Testis (tissue), 2 donors: ENCODE measurements at regions not wholly inside any gene's neighbourhood (a gene's known extent, or its start where the extent isn't known, plus 50 kb on each side); places are given as distances from the start of the nearest gene placed in this dataset.
A peak's percentile ranks its signal among the peaks of the same experiment; 100 is the strongest.

Source experiments
- DNase-seq: peaks from one replicate; pipeline ENCODE4 v3.0.0-alpha.2; 2019
- H3K27ac ChIP-seq, 2 donors: fragments of 200-600 bp; sonication (generic); one replicate each; pipeline ENCODE4 v1.5.1; 2019
- H3K27me3 ChIP-seq: fragments of 200-600 bp; sonication (generic); one replicate; pipeline ENCODE4 v1.5.1; 2019
- H3K36me3 ChIP-seq: fragments of 200-600 bp; sonication (generic); one replicate; pipeline ENCODE4 v1.5.1; 2017; ENCODE audit warnings: low read depth; ENCODE audit errors: missing control alignments
- H3K4me1 ChIP-seq: fragments of 200-600 bp; sonication (generic); one replicate; pipeline ENCODE4 v1.5.1; 2019
- H3K4me3 ChIP-seq, 2 donors: fragments of 200-600 bp; sonication (generic); one replicate each; pipeline ENCODE4 v1.5.1; 2017 to 2019
- H3K9me3 ChIP-seq: fragments of 200-600 bp; sonication (generic); one replicate; pipeline ENCODE4 v1.5.1; 2017
- POLR2A ChIP-seq: fragments of 450-650 bp; IDR thresholded peaks from one replicate; pipeline ENCODE4 v1.6.1; 2017; ENCODE audit warnings: antibody characterized with exemption, mild to moderate bottlenecking, moderate library complexity
- WGBS, 2 donors: methylation state at CpG; one replicate each; pipeline ENCODE4 v1.1.5; 2018; 5-methylcytosine and 5-hydroxymethylcytosine counted together
- intact Hi-C: fragments of 100-400 bp; cut with DNase I; formaldehyde crosslinking; loops from one replicate; pipeline ENCODE4 v1.15.1; 2023; ENCODE audit warnings: low total_unique reads
- TF ChIP-seq, protein P1 (sequence below), 3 experiments: fragments of 450-650 bp in 2 of 3; fragments of 200-600 bp in 1 of 3; sonication (generic) in 1 of 3; IDR thresholded peaks; one replicate each; pipeline ENCODE4 v1.5.1; 2016 to 2019; ENCODE audit warnings: antibody characterized with exemption in 3 of 3, mild to moderate bottlenecking in 2 of 3, moderate library complexity in 1 of 3

DNA sequence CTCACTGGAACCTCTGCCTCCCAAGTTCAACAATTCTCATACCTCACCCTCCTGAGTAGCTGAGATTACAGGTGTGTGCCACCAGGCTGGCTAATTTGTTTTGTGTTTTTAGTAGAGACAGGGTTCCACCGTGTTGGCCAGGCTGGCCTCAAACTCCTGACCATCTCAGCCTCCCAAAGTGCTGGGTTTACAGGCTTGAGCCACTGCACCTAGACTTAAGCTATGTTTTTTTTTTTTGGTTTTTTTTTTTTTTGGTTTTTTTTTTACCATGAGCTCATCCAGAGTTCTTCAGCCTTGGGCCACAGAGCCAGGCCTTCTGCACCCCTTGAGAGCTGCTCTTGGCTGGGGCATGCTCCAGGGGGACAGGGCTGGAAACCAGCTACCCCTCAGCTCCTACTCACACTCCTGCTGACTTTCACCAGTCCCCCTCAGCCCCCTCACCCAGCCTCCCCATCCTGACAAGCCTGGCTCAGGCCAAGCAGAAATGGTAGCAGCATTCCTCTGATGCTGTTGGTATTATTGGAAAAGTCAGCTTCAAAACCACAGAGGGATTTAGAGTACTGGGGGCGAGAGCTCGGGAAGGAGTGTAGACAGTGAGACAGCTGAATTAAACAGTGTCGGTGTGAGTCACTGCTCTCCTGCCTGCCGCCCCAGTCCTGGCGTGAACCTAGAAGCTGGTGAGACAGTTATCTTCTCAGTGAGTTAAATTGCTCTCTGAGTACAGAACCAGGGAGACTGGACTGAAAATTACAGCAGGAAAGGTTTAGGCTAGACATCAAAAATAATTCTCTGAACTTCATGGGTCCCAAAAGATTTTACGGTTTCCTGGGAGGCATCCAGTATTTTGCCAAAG is 63.7 kb downstream of the NAV1 start:
- intact Hi-C loops = no loop called here
- Histone ChIP-seq H3K9me3 (no peaks in the 10 kb centered on the region), H3K27me3 (no peaks in the 10 kb centered on the region), H3K36me3 (no peaks in the 10 kb centered on the region), H3K4me3 (no peak overlapping the region), H3K27ac (no peak overlapping the region), H3K4me1 (peaks cover 36% of the 10 kb centered on the region)
- TF ChIP-seq, protein P1, sequence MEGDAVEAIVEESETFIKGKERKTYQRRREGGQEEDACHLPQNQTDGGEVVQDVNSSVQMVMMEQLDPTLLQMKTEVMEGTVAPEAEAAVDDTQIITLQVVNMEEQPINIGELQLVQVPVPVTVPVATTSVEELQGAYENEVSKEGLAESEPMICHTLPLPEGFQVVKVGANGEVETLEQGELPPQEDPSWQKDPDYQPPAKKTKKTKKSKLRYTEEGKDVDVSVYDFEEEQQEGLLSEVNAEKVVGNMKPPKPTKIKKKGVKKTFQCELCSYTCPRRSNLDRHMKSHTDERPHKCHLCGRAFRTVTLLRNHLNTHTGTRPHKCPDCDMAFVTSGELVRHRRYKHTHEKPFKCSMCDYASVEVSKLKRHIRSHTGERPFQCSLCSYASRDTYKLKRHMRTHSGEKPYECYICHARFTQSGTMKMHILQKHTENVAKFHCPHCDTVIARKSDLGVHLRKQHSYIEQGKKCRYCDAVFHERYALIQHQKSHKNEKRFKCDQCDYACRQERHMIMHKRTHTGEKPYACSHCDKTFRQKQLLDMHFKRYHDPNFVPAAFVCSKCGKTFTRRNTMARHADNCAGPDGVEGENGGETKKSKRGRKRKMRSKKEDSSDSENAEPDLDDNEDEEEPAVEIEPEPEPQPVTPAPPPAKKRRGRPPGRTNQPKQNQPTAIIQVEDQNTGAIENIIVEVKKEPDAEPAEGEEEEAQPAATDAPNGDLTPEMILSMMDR (IDR thresholded peaks at IDR 0.05) = no peak
- TF ChIP-seq POLR2A = no peak
- WGBS, 2 donors = 76 to 86% methylated on average over 7 of the region's 7 CpGs
- no peak for DNase-seq

DNA sequence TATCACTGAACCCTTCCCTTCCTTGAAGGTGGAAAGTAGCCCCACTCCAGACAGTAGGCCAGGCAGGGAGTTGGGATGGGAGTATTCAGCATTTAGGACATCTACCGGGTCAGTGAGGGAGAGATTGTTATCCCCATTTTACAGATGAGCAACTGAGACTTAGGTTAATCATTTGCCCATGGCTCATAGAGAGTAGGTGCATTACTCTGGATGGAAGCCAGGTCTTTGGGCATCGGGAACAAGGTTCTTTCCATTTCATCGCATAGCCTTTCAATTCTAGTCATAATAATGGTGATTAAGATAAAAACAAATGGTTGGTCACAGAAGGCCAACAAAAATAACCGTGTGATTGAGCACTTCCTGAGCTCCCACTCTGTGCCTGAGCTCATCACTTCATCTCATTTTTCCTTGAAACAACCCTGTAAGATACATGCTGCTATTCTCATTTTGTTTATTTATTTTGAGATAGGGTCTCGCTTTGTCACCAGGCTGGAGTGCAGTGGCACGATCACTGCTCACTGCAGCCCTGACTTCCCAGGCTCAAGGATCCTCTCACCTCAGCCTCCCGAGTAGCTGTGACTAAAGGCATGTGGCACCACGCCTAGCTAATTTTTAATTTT is 64.8 kb downstream of the NAV1 start:
- H3K27me3 ChIP-seq = no peaks in the 10 kb centered on the region
- TF ChIP-seq, protein P1 (IDR thresholded peaks at IDR 0.05) = no peak
- no peak for TF ChIP-seq POLR2A
- H3K9me3 ChIP-seq = no peaks in the 10 kb centered on the region
- intact Hi-C loops = no loop called here
- no peak overlapping the region for H3K4me3 ChIP-seq
- no peaks in the 10 kb centered on the region for H3K36me3 ChIP-seq
- H3K4me1 ChIP-seq = peaks cover 33% of the 10 kb centered on the region
- WGBS, 2 donors = 79 to 86% methylated on average over 8 of the region's 8 CpGs
- DNase-seq = no peak
- no peak overlapping the region for H3K27ac ChIP-seq

DNA sequence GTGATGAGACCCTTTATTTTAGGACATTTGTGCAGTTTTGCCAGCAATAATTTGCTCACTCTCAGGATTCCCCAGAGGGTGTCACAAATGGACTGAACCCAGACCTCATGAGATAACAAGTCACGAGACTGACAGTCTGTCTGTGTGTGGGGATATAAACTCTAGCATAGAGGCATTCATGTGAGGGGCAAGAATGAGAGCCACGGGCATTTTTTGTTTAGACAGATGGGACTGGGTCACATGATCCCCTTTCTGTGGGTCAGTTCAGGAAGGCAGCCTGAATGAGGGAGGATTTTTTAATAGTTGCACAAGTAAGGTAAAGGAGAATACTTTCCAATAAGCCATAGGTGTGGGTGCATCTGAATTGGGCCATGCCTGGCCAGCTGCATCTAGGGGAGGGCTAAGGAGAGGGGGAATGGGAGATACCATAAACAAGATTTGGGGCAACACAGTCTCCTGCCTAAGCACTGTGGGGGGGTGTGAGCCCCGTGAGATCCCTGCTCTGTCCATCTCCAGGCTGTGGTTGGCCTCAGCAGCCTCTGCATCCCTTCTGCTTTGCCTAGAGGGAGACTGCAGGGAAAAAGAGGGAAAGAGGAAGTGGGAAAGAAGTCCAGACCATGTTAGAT is 66.6 kb downstream of the NAV1 start:
- no peaks in the 10 kb centered on the region for H3K9me3 ChIP-seq
- DNase-seq = no peak
- no peak for TF ChIP-seq POLR2A
- TF ChIP-seq, protein P1 (IDR thresholded peaks at IDR 0.05) = no peak
- no peak overlapping the region for H3K4me3 ChIP-seq
- H3K36me3 ChIP-seq = no peaks in the 10 kb centered on the region
- H3K4me1 ChIP-seq = peaks cover 42% of the 10 kb centered on the region
- peak overlapping the region; percentile 12 to 43 for H3K27ac ChIP-seq
- H3K27me3 ChIP-seq = no peaks in the 10 kb centered on the region
- intact Hi-C loops = no loop called here
- 50 to 71% methylated on average over 3 of the region's 3 CpGs for WGBS, 2 donors

DNA sequence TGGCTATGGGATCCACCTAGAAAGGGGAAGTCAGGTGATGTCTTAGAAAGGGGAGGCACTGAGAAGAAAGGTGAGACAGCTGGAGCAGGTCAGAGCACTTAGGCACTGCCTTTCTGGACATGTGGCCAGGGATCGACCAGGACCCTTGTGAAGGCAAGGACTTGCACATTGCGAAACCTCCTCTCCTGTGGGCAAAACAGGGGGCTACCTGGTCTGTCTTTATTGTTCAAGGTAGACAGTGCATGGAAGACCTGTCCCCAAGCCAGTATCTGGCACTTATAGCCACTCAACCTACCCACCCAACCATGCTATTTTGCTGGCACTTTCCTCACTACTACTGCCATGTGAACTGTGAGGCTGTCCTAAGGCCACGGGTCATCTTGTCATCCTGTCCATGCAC is 67.2 kb downstream of the NAV1 start:
- peak overlapping the region; percentile 12 to 43 for H3K27ac ChIP-seq
- H3K4me1 ChIP-seq = peaks cover 48% of the 10 kb centered on the region
- no peak overlapping the region for H3K4me3 ChIP-seq
- H3K27me3 ChIP-seq = no peaks in the 10 kb centered on the region
- 73 to 83% methylated on average over 3 of the region's 3 CpGs for WGBS, 2 donors
- TF ChIP-seq POLR2A = no peak
- TF ChIP-seq, protein P1 (IDR thresholded peaks at IDR 0.05) = no peak
- intact Hi-C loops = no loop called here
- H3K9me3 ChIP-seq = no peaks in the 10 kb centered on the region
- no peak for DNase-seq
- H3K36me3 ChIP-seq = no peaks in the 10 kb centered on the region
